ENCODE measurements at regions not wholly inside any gene's neighbourhood (a gene's known extent, or its start where the extent isn't known, plus 50 kb on each side); places are given as distances from the start of the nearest gene placed in this dataset.
"Not testable (repeated sequence)": the region's sequence is repeated elsewhere in the genome, so short reads cannot be mapped to it uniquely, and the experiment has no call there.

DNA sequence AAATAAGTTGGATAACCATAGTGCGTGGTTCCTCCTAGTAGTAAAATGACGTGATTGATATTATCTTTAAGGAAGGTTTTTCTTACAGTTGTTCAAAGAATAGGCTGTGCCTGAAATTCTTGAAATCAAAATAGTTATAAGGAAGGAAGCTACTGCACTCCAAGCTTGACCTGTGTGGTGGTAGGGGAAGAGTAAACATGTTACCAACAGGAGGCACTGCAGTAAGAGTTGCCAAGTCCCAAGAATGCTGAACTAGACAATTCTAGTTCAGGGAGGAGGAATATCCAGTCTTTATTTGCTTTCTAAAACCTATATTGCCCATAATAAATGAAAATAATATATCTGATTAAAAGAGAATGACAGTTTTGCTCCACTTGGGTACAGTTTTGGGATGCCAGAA lies 764.5 kb downstream of the TMTC2 start:
- DNase-seq (ENCODE audit: insufficient read length), result no peak
- FAIRE-seq, result no peak
- TF ChIP-seq POLR2A (IDR thresholded peaks at IDR 0.05; ENCODE audit: low read depth, low read length) (no peak), TAF1 (IDR thresholded peaks at IDR 0.05; ENCODE audit: borderline replicate concordance, low read depth, low read length) (no peak), POLR2AphosphoS5 (IDR thresholded peaks at IDR 0.05; ENCODE audit: low read depth, low read length) (no peak)

DNA sequence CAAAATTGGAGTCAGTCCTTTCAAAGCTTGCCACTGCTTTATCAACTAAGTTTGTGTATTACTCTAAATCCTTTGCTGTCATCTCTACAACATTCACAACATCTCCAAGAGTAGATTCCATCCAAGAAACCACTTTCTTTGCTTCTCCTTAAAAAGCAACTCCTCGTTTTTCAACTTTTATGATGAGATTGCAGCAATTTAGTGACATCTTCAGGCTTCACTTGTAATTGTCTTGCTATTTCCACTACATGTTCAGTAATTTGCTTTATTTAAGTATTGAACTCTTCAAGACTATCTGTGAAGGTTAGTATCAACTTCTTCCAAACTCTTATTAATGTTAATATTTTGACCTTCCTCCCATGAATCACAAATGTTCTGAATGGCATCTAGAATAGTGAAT lies 747.9 kb downstream of the TMTC2 start:
- no peak for FAIRE-seq
- no peak for DNase-seq (ENCODE audit: insufficient read length)
- TF ChIP-seq TAF1 (IDR thresholded peaks at IDR 0.05; ENCODE audit: borderline replicate concordance, low read depth, low read length) (no peak), POLR2A (IDR thresholded peaks at IDR 0.05; ENCODE audit: low read depth, low read length) (no peak), POLR2AphosphoS5 (IDR thresholded peaks at IDR 0.05; ENCODE audit: low read depth, low read length) (no peak)

DNA sequence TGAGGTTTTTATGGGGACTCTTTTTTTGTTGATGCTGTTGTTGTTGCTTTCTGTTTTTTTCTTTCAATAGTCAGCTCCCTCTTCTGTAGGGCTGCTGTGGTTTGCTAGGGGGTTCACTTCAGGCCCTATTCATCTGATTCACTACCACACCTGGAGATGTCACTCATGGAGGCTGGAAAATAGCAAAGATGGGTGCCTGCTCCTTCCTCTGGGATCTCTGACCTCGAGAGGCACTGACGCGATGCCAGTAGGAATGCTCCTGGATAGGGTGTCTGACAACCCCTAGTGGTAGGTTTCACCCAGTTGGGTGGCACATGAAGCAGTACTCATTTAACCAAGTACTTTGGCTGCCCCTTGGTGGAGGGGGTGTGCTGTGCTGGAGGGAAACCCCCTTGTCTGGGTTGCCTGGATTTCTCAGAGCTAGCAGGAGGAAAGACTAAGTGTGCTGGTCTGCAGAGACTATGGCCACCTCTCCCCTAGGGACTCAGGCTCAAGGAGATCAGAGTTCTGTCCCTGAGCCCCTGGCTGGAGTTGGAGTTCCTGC lies 745.5 kb downstream of the TMTC2 start:
- no peak for DNase-seq (ENCODE audit: insufficient read length)
- TF ChIP-seq TAF1 (IDR thresholded peaks at IDR 0.05; ENCODE audit: borderline replicate concordance, low read depth, low read length) (no peak), POLR2AphosphoS5 (IDR thresholded peaks at IDR 0.05; ENCODE audit: low read depth, low read length) (no peak)
- no peak for FAIRE-seq

- FAIRE-seq; DNase-seq (ENCODE audit: insufficient read length): not testable (repeated sequence)
These were observed 741.0 kb downstream of the TMTC2 start for GRCh38 chr12:83427586-83428136.

GRCh38 chr12:83414981-83415380 lies 728.3 kb downstream of the TMTC2 start:
- no peak for TF ChIP-seq POLR2A (IDR thresholded peaks at IDR 0.05; ENCODE audit: low read depth, low read length)
- TF ChIP-seq TAF1 (IDR thresholded peaks at IDR 0.05; ENCODE audit: borderline replicate concordance, low read depth, low read length), result no peak
- TF ChIP-seq POLR2AphosphoS5 (IDR thresholded peaks at IDR 0.05; ENCODE audit: low read depth, low read length), result no peak
- no peak for FAIRE-seq
- DNase-seq (ENCODE audit: insufficient read length), result no peak

DNA sequence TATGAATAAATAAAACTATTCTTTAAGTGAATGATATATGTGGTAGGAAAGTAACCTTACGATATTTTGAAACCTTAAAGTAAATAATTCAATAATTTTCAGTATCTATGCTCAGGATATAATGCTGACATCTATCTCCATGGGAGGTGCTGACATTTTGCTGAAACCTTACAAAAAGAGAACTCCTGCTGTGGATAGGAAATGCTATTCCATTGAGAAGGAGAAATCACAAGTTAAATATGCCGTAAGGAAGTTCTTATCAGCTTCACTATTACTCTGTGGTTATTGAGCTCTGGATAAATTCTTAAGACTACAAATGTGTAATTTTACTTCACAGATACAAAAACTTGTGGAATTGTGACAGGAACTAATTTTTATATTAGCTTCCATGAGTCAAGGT lies 722.1 kb downstream of the TMTC2 start:
- FAIRE-seq (no peak), DNase-seq (ENCODE audit: insufficient read length) (no peak)
- TF ChIP-seq POLR2A (IDR thresholded peaks at IDR 0.05; ENCODE audit: low read depth, low read length), result no peak

- FAIRE-seq (no peak), DNase-seq (ENCODE audit: insufficient read length) (no peak)
- TF ChIP-seq POLR2AphosphoS5 (IDR thresholded peaks at IDR 0.05; ENCODE audit: low read depth, low read length) (no peak), TAF1 (IDR thresholded peaks at IDR 0.05; ENCODE audit: borderline replicate concordance, low read depth, low read length) (no peak), POLR2A (IDR thresholded peaks at IDR 0.05; ENCODE audit: low read depth, low read length) (no peak)
These were observed 721.4 kb downstream of the TMTC2 start for GRCh38 chr12:83408146-83408545.

DNA sequence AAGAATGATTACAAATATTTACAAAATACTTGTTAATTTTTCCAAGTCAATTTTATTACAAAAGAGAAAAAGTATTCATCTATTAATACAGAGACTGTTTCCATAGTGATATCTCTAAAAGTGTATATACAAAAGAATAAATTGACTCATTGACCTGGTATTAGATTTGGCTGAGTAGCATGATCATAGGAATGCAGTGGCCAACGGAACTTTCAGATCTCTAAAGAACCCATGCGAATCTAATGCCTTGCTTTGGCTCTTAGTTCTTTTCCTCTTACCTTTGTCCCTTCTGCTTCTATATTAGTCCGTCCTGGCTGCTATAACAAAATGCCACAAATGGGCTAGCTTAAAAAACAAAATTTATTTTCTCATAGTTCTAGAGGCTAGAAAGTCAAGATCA lies 717.8 kb downstream of the TMTC2 start:
- TF ChIP-seq TAF1 (IDR thresholded peaks at IDR 0.05; ENCODE audit: borderline replicate concordance, low read depth, low read length) (no peak), POLR2AphosphoS5 (IDR thresholded peaks at IDR 0.05; ENCODE audit: low read depth, low read length) (no peak), POLR2A (IDR thresholded peaks at IDR 0.05; ENCODE audit: low read depth, low read length) (no peak)
- no peak for FAIRE-seq
- no peak for DNase-seq (ENCODE audit: insufficient read length)

GRCh38 chr12:83390186-83390585 lies 703.5 kb downstream of the TMTC2 start:
- no peak for FAIRE-seq
- DNase-seq (ENCODE audit: insufficient read length), result no peak
- TF ChIP-seq POLR2A (IDR thresholded peaks at IDR 0.05; ENCODE audit: low read depth, low read length) (no peak), TAF1 (IDR thresholded peaks at IDR 0.05; ENCODE audit: borderline replicate concordance, low read depth, low read length) (no peak), POLR2AphosphoS5 (IDR thresholded peaks at IDR 0.05; ENCODE audit: low read depth, low read length) (no peak)

DNA sequence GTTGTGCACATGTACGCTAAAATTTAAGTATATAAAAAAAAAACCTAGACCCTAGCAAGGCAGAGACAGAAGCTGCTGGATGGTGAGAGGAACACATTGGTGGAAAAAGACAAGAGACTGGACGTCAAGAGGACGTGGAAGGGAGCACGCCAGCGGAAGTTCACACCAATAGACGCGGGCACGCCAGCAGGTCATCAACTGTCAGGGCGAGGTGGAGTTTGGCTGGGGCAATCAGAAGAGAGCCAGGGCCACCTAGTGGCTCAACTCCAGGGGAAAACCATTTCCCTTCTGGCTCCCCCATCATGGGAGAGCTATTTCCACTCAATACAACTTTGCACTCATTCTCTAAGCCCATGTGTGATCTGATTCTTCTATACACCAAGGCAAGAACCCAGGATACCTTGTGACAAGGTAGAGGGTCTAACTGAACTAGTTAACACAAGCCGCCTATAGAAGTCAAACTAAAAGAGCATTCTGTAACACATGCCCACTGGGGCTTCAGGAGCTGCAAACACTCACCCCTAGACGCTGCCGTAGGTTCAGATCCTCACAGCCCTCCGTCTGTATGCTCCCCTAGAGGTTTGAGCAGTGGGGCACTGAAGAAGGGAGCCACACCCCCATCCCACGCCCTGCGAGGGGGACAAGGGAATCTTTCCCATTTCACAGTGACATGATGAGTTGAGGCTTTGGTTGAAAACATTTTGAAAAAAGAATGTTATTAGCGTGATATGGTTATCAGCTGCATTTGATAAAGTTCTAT lies 702.7 kb downstream of the TMTC2 start:
- no peak for TF ChIP-seq TAF1 (IDR thresholded peaks at IDR 0.05; ENCODE audit: borderline replicate concordance, low read depth, low read length)
- TF ChIP-seq POLR2A (IDR thresholded peaks at IDR 0.05; ENCODE audit: low read depth, low read length), result no peak
- no peak for TF ChIP-seq POLR2AphosphoS5 (IDR thresholded peaks at IDR 0.05; ENCODE audit: low read depth, low read length)
- DNase-seq (ENCODE audit: insufficient read length) (no peak), FAIRE-seq (no peak)

DNA sequence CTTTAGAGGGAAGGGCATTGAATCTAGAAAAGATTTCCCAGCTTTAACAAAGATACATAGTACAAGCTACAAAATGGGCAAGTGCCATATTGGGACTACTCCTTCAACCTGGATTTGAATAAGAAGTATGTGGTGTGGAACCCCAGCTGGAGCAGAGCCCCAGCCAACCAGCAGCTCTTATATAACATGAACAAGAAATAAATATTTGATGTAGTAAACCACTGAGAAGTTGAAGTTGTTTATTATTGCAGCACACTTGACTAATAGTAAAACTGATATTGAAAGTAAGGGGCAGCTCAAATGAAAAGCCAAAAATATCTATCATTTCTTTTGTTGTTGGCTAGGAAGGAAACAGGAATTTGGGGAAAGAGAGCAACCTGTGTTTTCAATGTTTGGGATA lies 701.8 kb downstream of the TMTC2 start:
- DNase-seq (ENCODE audit: insufficient read length) (no peak), FAIRE-seq (no peak)
- no peak for TF ChIP-seq POLR2A (IDR thresholded peaks at IDR 0.05; ENCODE audit: low read depth, low read length)

GRCh38 chr12:83386527-83387264 lies 700.0 kb downstream of the TMTC2 start:
- FAIRE-seq (no peak), DNase-seq (ENCODE audit: insufficient read length) (no peak)
- TF ChIP-seq POLR2A (IDR thresholded peaks at IDR 0.05; ENCODE audit: low read depth, low read length) (no peak), TAF1 (IDR thresholded peaks at IDR 0.05; ENCODE audit: borderline replicate concordance, low read depth, low read length) (no peak), POLR2AphosphoS5 (IDR thresholded peaks at IDR 0.05; ENCODE audit: low read depth, low read length) (no peak)
